HCT116 (cell line): ENCODE measurements at regions not wholly inside any gene's neighbourhood (a gene's known extent, or its start where the extent isn't known, plus 50 kb on each side); places are given as distances from the start of the nearest gene placed in this dataset.
"Not testable (repeated sequence)": the region's sequence is repeated elsewhere in the genome, so short reads cannot be mapped to it uniquely, and the experiment has no call there.

Experiments
- ATAC-seq: fragments of 200-7000 bp; cut with Tn5 transposase; 2 replicates; pipeline ENCODE4 v1.9.1; 2020; ENCODE audit warnings: mild to moderate bottlenecking, moderate library complexity
- BruUV-seq: library from RNA; stranded (reverse); fragments of 400-500 nt; replicated peaks from 2 replicates; lab custom pipeline; 2021; lab: Mats Ljungman, UMichigan
- CTCF ChIA-PET: fragments of 300-600 bp; sonication (Branson Sonifier 250); formaldehyde crosslinking; loops from one replicate; lab custom pipeline; 2021; ENCODE audit warnings: antibody characterized with exemption; lab: Charles Lee
- POLR2A ChIA-PET: fragments of 300-600, 350-600 bp; sonication (Branson Sonifier 250); formaldehyde crosslinking; loops from one replicate; lab custom pipeline; 2021; ENCODE audit warnings: antibody characterized with exemption; lab: Charles Lee
- RAD21 ChIA-PET, 2 experiments: fragments of 300-600 bp; sonication (Branson Sonifier 250); formaldehyde crosslinking; loops; one replicate each; lab custom pipeline; 2023; ENCODE audit warnings: low total read pairs in 2 of 2; ENCODE audit not compliant: uncharacterized antibody in 2 of 2, unreplicated experiment in 2 of 2, low non-redundant PET in 1 of 2; lab: Charles Lee
- DNase-seq: peaks from one replicate; pipeline ENCODE4 v3.0.0-alpha.2; 2010; ENCODE audit warnings: low read depth, low spot score
- H2AFZ ChIP-seq: fragments of 200-600 bp; shearing (Covaris generic), sonication (generic); 2 replicates; pipeline ENCODE4 v1.6.1; 2017; ENCODE audit warnings: low read depth, mixed run types, mixed read lengths, antibody characterized with exemption, low read length; ENCODE audit not compliant: poor library complexity, severe bottlenecking
- H3K27ac ChIP-seq: 2 replicates; pipeline ENCODE4 v1.5.1; 2012; ENCODE audit warnings: low read depth, low read length
- H3K27me3 ChIP-seq: fragments of 200-600 bp; sonication (generic); 2 replicates; pipeline ENCODE4 v1.6.1; 2016; ENCODE audit warnings: mixed run types, low read length, mixed read lengths; ENCODE audit not compliant: insufficient read depth
- H3K36me3 ChIP-seq, 2 experiments: fragments of 200-500 bp in 1 of 2; fragments of 200-600 bp in 1 of 2; sonication (Bioruptor generic) in 1 of 2; sonication (generic) in 1 of 2; 2 replicates each; pipeline versions ENCODE4 v1.5.1 to v1.6.1; 2014 to 2016; ENCODE audit warnings: low read length in 2 of 2, inconsistent platforms in 1 of 2, mixed read lengths in 1 of 2, mixed run types in 1 of 2; ENCODE audit not compliant: insufficient read depth in 2 of 2, control insufficient read depth in 1 of 2
- H3K4me1 ChIP-seq, 2 experiments: fragments of 200-600 bp in 1 of 2; sonication (generic) in 1 of 2; 2 replicates each; pipeline versions ENCODE4 v1.5.1 to v1.6.1; 2012 to 2017; ENCODE audit warnings: low read length in 2 of 2, inconsistent platforms in 1 of 2, mild to moderate bottlenecking in 1 of 2, mixed read lengths in 1 of 2, mixed run types in 1 of 2, moderate library complexity in 1 of 2; ENCODE audit not compliant: insufficient read depth in 2 of 2, control insufficient read depth in 1 of 2
- H3K4me2 ChIP-seq: fragments of 200-600 bp; sonication (generic); 2 replicates; pipeline ENCODE4 v1.6.1; 2017; ENCODE audit warnings: mixed run types, low read length, mixed read lengths
- H3K4me3 ChIP-seq, 2 experiments: fragments of 200-600 bp in 1 of 2; sonication (generic) in 1 of 2; replicated peaks in 1 of 2; 2 replicates each; pipeline ENCODE4 v1.5.1; 2011 to 2016; ENCODE audit warnings: low read length in 2 of 2, control low read depth in 1 of 2, low read depth in 1 of 2, mild to moderate bottlenecking in 1 of 2, mixed read lengths in 1 of 2, mixed run types in 1 of 2
- H3K79me2 ChIP-seq: fragments of 200-600 bp; sonication (generic); 2 replicates; pipeline ENCODE4 v1.6.1; 2017; ENCODE audit warnings: mild to moderate bottlenecking, mixed run types, low read length, moderate library complexity, mixed read lengths; ENCODE audit not compliant: insufficient read depth
- H3K9ac ChIP-seq: fragments of 200-600 bp; sonication (generic); 2 replicates; pipeline ENCODE4 v1.6.1; 2016; ENCODE audit warnings: low read length, mixed read lengths
- H3K9me2 ChIP-seq: fragments of 200-600 bp; sonication (generic), shearing (Covaris generic); 2 replicates; pipeline ENCODE4 v1.6.1; 2017; ENCODE audit warnings: mixed run types, mild to moderate bottlenecking, moderate library complexity; ENCODE audit not compliant: insufficient read depth
- H3K9me3 ChIP-seq, 2 experiments: fragments of 200-500 bp in 1 of 2; fragments of 200-600 bp in 1 of 2; sonication (Bioruptor generic) in 1 of 2; sonication (generic) in 1 of 2; 2 replicates each; pipeline ENCODE4 v1.6.1; 2014 to 2017; ENCODE audit warnings: low read length in 2 of 2, mixed read lengths in 2 of 2, inconsistent platforms in 1 of 2, low read depth in 1 of 2, mild to moderate bottlenecking in 1 of 2, mixed run types in 1 of 2, moderate library complexity in 1 of 2; ENCODE audit not compliant: control insufficient read depth in 1 of 2, insufficient read depth in 1 of 2
- H4K20me1 ChIP-seq: fragments of 200-600 bp; sonication (generic), shearing (Covaris generic); 2 replicates; pipeline ENCODE4 v1.6.1; 2017; ENCODE audit warnings: mixed run types, mild to moderate bottlenecking, moderate library complexity; ENCODE audit not compliant: insufficient read depth
- ATF3 ChIP-seq: IDR thresholded peaks from 2 replicates; pipeline ENCODE4 v1.6.1; 2012
- CBX3 ChIP-seq: IDR thresholded peaks from 2 replicates; pipeline ENCODE4 v1.6.1; 2012; ENCODE audit warnings: low read depth
- ELF1 ChIP-seq: IDR thresholded peaks from 2 replicates; pipeline ENCODE4 v1.6.1; 2012; ENCODE audit warnings: low read depth, borderline replicate concordance
- EZH2 ChIP-seq: fragments of 200-600 bp; sonication (generic); IDR thresholded peaks from 2 replicates; pipeline ENCODE4 v1.6.1; 2017; ENCODE audit warnings: antibody characterized with exemption, mixed run types
- EZH2phosphoT487 ChIP-seq: fragments of 200-600 bp; IDR thresholded peaks from 2 replicates; pipeline ENCODE4 v1.6.1; 2018; ENCODE audit warnings: antibody characterized with exemption, borderline replicate concordance
- FOSL1 ChIP-seq: IDR thresholded peaks from 2 replicates; pipeline ENCODE4 v1.6.1; 2012; ENCODE audit warnings: low read depth
- JUND ChIP-seq: IDR thresholded peaks from 2 replicates; pipeline ENCODE4 v1.6.1; 2012
- POLR2A ChIP-seq: IDR thresholded peaks from 2 replicates; pipeline ENCODE4 v1.7.0; 2011; ENCODE audit warnings: borderline replicate concordance; ENCODE audit not compliant: insufficient read depth, insufficient read length; ENCODE audit errors: extremely low read depth
- POLR2AphosphoS5 ChIP-seq: IDR thresholded peaks from 2 replicates; pipeline ENCODE4 v1.6.1; 2011; ENCODE audit warnings: mild to moderate bottlenecking, low read depth, low read length, moderate library complexity
- RAD21 ChIP-seq: IDR thresholded peaks from 2 replicates; pipeline ENCODE4 v1.6.1; 2012; ENCODE audit warnings: low read depth, mild to moderate bottlenecking
- REST ChIP-seq: IDR thresholded peaks from 2 replicates; pipeline ENCODE4 v1.6.1; 2012; ENCODE audit warnings: low read depth
- SIN3A ChIP-seq: IDR thresholded peaks from 2 replicates; pipeline ENCODE4 v1.6.1; 2012; ENCODE audit warnings: low read depth
- SRF ChIP-seq: IDR thresholded peaks from 2 replicates; pipeline ENCODE4 v1.6.1; 2012; ENCODE audit warnings: low read depth
- YY1 ChIP-seq: IDR thresholded peaks from 2 replicates; pipeline ENCODE4 v1.6.1; 2011; ENCODE audit warnings: low read length, low read depth, moderate library complexity, mild to moderate bottlenecking; ENCODE audit not compliant: insufficient replicate concordance; ENCODE audit errors: extremely low read depth
- ZBTB33 ChIP-seq: IDR thresholded peaks from 2 replicates; pipeline ENCODE4 v1.6.1; 2011; ENCODE audit warnings: mild to moderate bottlenecking, low read length, moderate library complexity; ENCODE audit not compliant: insufficient replicate concordance; ENCODE audit errors: extremely low read depth
- intact Hi-C: fragments of 100-400 bp; cut with micrococcal nuclease; formaldehyde crosslinking; loops from 2 replicates; pipeline ENCODE4 v1.10.0; 2022

- no peak for TF ChIP-seq FOSL1
- no peak for TF ChIP-seq ZBTB33
- no peak for TF ChIP-seq JUND
- no peak for TF ChIP-seq REST
- TF ChIP-seq RAD21, result no peak
- TF ChIP-seq POLR2A, result no peak
- TF ChIP-seq ATF3, result no peak
- no peak for TF ChIP-seq EZH2
- TF ChIP-seq SIN3A, result no peak
- no peak for TF ChIP-seq CBX3
- no peak for TF ChIP-seq ELF1
- TF ChIP-seq YY1, result no peak
- no peak for TF ChIP-seq EZH2phosphoT487
- TF ChIP-seq SRF, result no peak
- no peak for TF ChIP-seq POLR2AphosphoS5
- TF ChIP-seq, all 23 proteins: peak for 0
- Histone ChIP-seq H3K9me3 (no peaks in the 10 kb centered on the region), H3K4me3 (no peak overlapping the region), H3K36me3 (no peaks in the 10 kb centered on the region), H4K20me1 (no peaks in the 10 kb centered on the region), H3K4me1 (no peaks in the 10 kb centered on the region), H3K27ac (no peak overlapping the region), H3K9ac (no peak overlapping the region), H3K79me2 (no peaks in the 10 kb centered on the region), H3K4me2 (no peak overlapping the region), H3K27me3 (no peaks in the 10 kb centered on the region), H3K9me2 (no peaks in the 10 kb centered on the region), H2AFZ (no peak overlapping the region)
- CTCF ChIA-PET, result no interaction called here
- RAD21 ChIA-PET, result no interaction called here
- ATAC-seq (no peak), DNase-seq (no peak)
- no TSS peak for BruUV-seq
- intact Hi-C loops, result no loop called here
- POLR2A ChIA-PET, result no interaction called here
Measured at GRCh38 chr3:170670504-170670903, 84.6 kb upstream of the SLC7A14 start.

- H3K9me3 ChIP-seq, H3K9me2 ChIP-seq, H3K27me3 ChIP-seq, H3K4me1 ChIP-seq, ATAC-seq, H3K36me3 ChIP-seq, POLR2A ChIA-PET, H3K4me2 ChIP-seq, H4K20me1 ChIP-seq, BruUV-seq, CTCF ChIA-PET, intact Hi-C loops, DNase-seq, H3K4me3 ChIP-seq, H2AFZ ChIP-seq, RAD21 ChIA-PET, H3K27ac ChIP-seq, H3K79me2 ChIP-seq, H3K9ac ChIP-seq: not testable (repeated sequence)
Measured at GRCh38 chr3:170662986-170663385, 77.1 kb upstream of the SLC7A14 start.
